GM23338 (cell line): ENCODE measurements at regions not wholly inside any gene's neighbourhood (a gene's known extent, or its start where the extent isn't known, plus 50 kb on each side); places are given as distances from the start of the nearest gene placed in this dataset.
A peak's percentile ranks its signal among the peaks of the same experiment; 100 is the strongest.

Experiments
- ATAC-seq: fragments of 200-7000 bp; cut with Tn5 transposase; 3 replicates; pipeline ENCODE4 v1.9.1; 2020
- DNase-seq: peaks from one replicate; pipeline ENCODE4 v3.0.0-alpha.2; 2015; ENCODE audit warnings: low spot score
- H2AFZ ChIP-seq: fragments of 200-600 bp; sonication (generic); 2 replicates; pipeline ENCODE4 v1.8.0; 2016; ENCODE audit warnings: antibody characterized with exemption, mild to moderate bottlenecking, moderate library complexity
- H3F3A ChIP-seq: fragments of 200-600 bp; sonication (generic); replicated peaks from 2 replicates; pipeline ENCODE4 v1.8.0; 2017; ENCODE audit warnings: antibody characterized with exemption, mixed run types, low read depth
- H3K27ac ChIP-seq: fragments of 200-600 bp; sonication (generic); 2 replicates; pipeline ENCODE4 v1.6.1; 2016; ENCODE audit warnings: low read depth
- H3K27me3 ChIP-seq: fragments of 200-600 bp; sonication (generic); 2 replicates; pipeline ENCODE4 v1.8.0; 2016; ENCODE audit warnings: mild to moderate bottlenecking, mixed run types, moderate library complexity; ENCODE audit not compliant: insufficient read depth
- H3K36me3 ChIP-seq: fragments of 200-600 bp; sonication (generic); 2 replicates; pipeline ENCODE4 v1.8.0; 2016; ENCODE audit warnings: mild to moderate bottlenecking; ENCODE audit not compliant: insufficient read depth
- H3K4me1 ChIP-seq: fragments of 200-600 bp; sonication (generic); 2 replicates; pipeline ENCODE4 v1.8.0; 2016; ENCODE audit warnings: mild to moderate bottlenecking, moderate library complexity; ENCODE audit not compliant: insufficient read depth
- H3K4me2 ChIP-seq: fragments of 200-600 bp; sonication (generic); 2 replicates; pipeline ENCODE4 v1.7.1; 2017; ENCODE audit warnings: mixed run types
- H3K4me3 ChIP-seq: fragments of 200-600 bp; sonication (generic); 2 replicates; pipeline ENCODE4 v1.6.1; 2016; ENCODE audit warnings: mixed run types
- H3K79me2 ChIP-seq: fragments of 200-600 bp; sonication (generic); replicated peaks from 2 replicates; pipeline ENCODE4 v1.8.0; 2017; ENCODE audit warnings: mild to moderate bottlenecking; ENCODE audit not compliant: insufficient read depth
- H3K9me2 ChIP-seq: fragments of 200-600 bp; sonication (generic); 2 replicates; pipeline ENCODE4 v1.8.0; 2017; ENCODE audit not compliant: insufficient read depth
- H4K20me1 ChIP-seq: fragments of 200-600 bp; sonication (generic); replicated peaks from 2 replicates; pipeline ENCODE4 v1.8.0; 2017; ENCODE audit warnings: mild to moderate bottlenecking; ENCODE audit not compliant: insufficient read depth
- H3K27ac Mint-ChIP-seq: 2 replicates; pipeline ENCODE4 v1.8.0; 2020; ENCODE audit warnings: inconsistent platforms, mild to moderate bottlenecking, moderate library complexity, mixed read lengths
- H3K27me3 Mint-ChIP-seq: 3 replicates; pipeline ENCODE4 v1.8.0; 2022; ENCODE audit warnings: low read depth, mild to moderate bottlenecking, moderate library complexity, mixed read lengths, inconsistent platforms; ENCODE audit not compliant: insufficient read depth, poor library complexity
- H3K36me3 Mint-ChIP-seq: 3 replicates; pipeline ENCODE4 v1.8.0; 2021; ENCODE audit warnings: low read depth, mild to moderate bottlenecking, inconsistent platforms, moderate library complexity, mixed read lengths
- H3K4me1 Mint-ChIP-seq: 3 replicates; pipeline ENCODE4 v1.8.0; 2020; ENCODE audit warnings: mild to moderate bottlenecking, inconsistent platforms, mixed read lengths
- H3K4me3 Mint-ChIP-seq: 3 replicates; pipeline ENCODE4 v1.8.0; 2021; ENCODE audit warnings: moderate library complexity, mild to moderate bottlenecking, inconsistent platforms, mixed read lengths
- H3K9me3 Mint-ChIP-seq: 3 replicates; pipeline ENCODE4 v1.8.0; 2020; ENCODE audit warnings: moderate library complexity, mild to moderate bottlenecking, inconsistent platforms, mixed read lengths
- ETS1 ChIP-seq: IDR thresholded peaks from 2 replicates; pipeline ENCODE4 v1.6.1; 2016; ENCODE audit warnings: antibody characterized with exemption
- EZH2phosphoT487 ChIP-seq: fragments of 200-600 bp; sonication (generic); IDR thresholded peaks from one replicate; pipeline ENCODE4 v1.8.1; 2018; ENCODE audit warnings: antibody characterized with exemption; ENCODE audit not compliant: unreplicated experiment
- JUNB ChIP-seq: IDR thresholded peaks from one replicate; pipeline ENCODE4 v1.6.1; 2016; ENCODE audit warnings: antibody characterized with exemption; ENCODE audit not compliant: unreplicated experiment
- POLR2AphosphoS5 ChIP-seq: IDR thresholded peaks from 2 replicates; pipeline ENCODE4 v1.6.1; 2016; ENCODE audit warnings: antibody characterized with exemption, low read depth
- REST ChIP-seq: IDR thresholded peaks from one replicate; pipeline ENCODE4 v1.6.1; 2018; ENCODE audit warnings: antibody characterized with exemption; ENCODE audit not compliant: unreplicated experiment
- STAT1 ChIP-seq: IDR thresholded peaks from one replicate; pipeline ENCODE4 v1.6.1; 2016; ENCODE audit warnings: antibody characterized with exemption; ENCODE audit not compliant: unreplicated experiment
- ZNF462 ChIP-seq: fragments of 250-450 bp; sonication (Bioruptor Pico); IDR thresholded peaks from 2 replicates; pipeline ENCODE4 v1.5.0; 2020; ENCODE audit warnings: mild to moderate bottlenecking, moderate library complexity

GRCh38 chr14:100427166-100427565, 104.0 kb downstream of the SLC25A47 start:
- peaks cover 5% of the 10 kb centered on the region; the same call in 1 of the 2 replicates for H3K79me2 ChIP-seq
- no peak for ATAC-seq
- Mint-ChIP-seq H3K27ac (peak overlapping the region; percentile 20; the same call in 1 of the 2 replicates), H3K9me3 (no peaks in the 10 kb centered on the region), H3K4me3 (no peak overlapping the region), H3K36me3 (no peaks in the 10 kb centered on the region; the same call in 2 of the 3 replicates), H3K27me3 (peaks cover 5% of the 10 kb centered on the region), H3K4me1 (peaks cover 20% of the 10 kb centered on the region)
- H3K4me3 ChIP-seq = no peak overlapping the region
- no peaks in the 10 kb centered on the region for H3K36me3 ChIP-seq
- H4K20me1 ChIP-seq = no peaks in the 10 kb centered on the region
- H3K27ac ChIP-seq = no peak overlapping the region
- H3K4me2 ChIP-seq = no peak overlapping the region
- DNase-seq = no peak
- TF ChIP-seq STAT1 (no peak), ZNF462 (CRISPR knock-in tag) (no peak), ETS1 (no peak), REST (no peak), JUNB (no peak), POLR2AphosphoS5 (no peak), EZH2phosphoT487 (no peak)
- H3F3A ChIP-seq = no peaks in the 10 kb centered on the region
- H3K4me1 ChIP-seq = peaks cover 6% of the 10 kb centered on the region; the same call in 1 of the 2 replicates
- H2AFZ ChIP-seq = no peak overlapping the region
- H3K9me2 ChIP-seq = no peaks in the 10 kb centered on the region
- H3K27me3 ChIP-seq = no peaks in the 10 kb centered on the region
